GM12864 (cell line): ENCODE measurements at regions not wholly inside any gene's neighbourhood (a gene's known extent, or its start where the extent isn't known, plus 50 kb on each side); places are given as distances from the start of the nearest gene placed in this dataset.

ENCODE experiments used
- DNase-seq: peaks from one replicate; pipeline ENCODE4 v3.0.0-alpha.2; 2011; ENCODE audit warnings: low read depth
- H3K4me3 ChIP-seq: 2 replicates; pipeline ENCODE4 v1.5.1; 2011; ENCODE audit warnings: mild to moderate bottlenecking, low read depth, low read length, control low read depth
- CTCF ChIP-seq: IDR thresholded peaks from 2 replicates; pipeline ENCODE4 v1.5.1; 2011; ENCODE audit warnings: low read depth, mild to moderate bottlenecking, moderate library complexity, low read length, control low read depth, inconsistent platforms; ENCODE audit errors: missing control alignments

- TF ChIP-seq CTCF = no peak
- DNase-seq = peak; percentile 74
- no peak overlapping the region for H3K4me3 ChIP-seq
Observed at GRCh38 chr11:32259641-32260081, 168.8 kb downstream of the RCN1 start.

GRCh38 chr11:32262367-32262766 is 171.5 kb downstream of the RCN1 start:
- TF ChIP-seq CTCF = no peak
- H3K4me3 ChIP-seq = no peak overlapping the region
- DNase-seq = no peak

- DNase-seq = no peak
- no peak overlapping the region for H3K4me3 ChIP-seq
- no peak for TF ChIP-seq CTCF
Observed at GRCh38 chr11:32265911-32266310, 169.4 kb downstream of the WT1 start.

GRCh38 chr11:32266601-32267000 is 168.7 kb downstream of the WT1 start:
- no peak overlapping the region for H3K4me3 ChIP-seq
- DNase-seq = no peak
- no peak for TF ChIP-seq CTCF

- TF ChIP-seq CTCF = no peak
- DNase-seq = no peak
- no peak overlapping the region for H3K4me3 ChIP-seq
Observed at GRCh38 chr11:32267679-32268187, 167.6 kb downstream of the WT1 start.

- no peak for TF ChIP-seq CTCF
- DNase-seq = no peak
- no peak overlapping the region for H3K4me3 ChIP-seq
Observed at GRCh38 chr11:32273931-32274330, 161.4 kb downstream of the WT1 start.

GRCh38 chr11:32279672-32280071 is 155.7 kb downstream of the WT1 start:
- TF ChIP-seq CTCF = no peak
- DNase-seq = no peak
- no peak overlapping the region for H3K4me3 ChIP-seq
